Esophagus muscularis mucosa (tissue), 4 donors: ENCODE measurements at regions not wholly inside any gene's neighbourhood (a gene's known extent, or its start where the extent isn't known, plus 50 kb on each side); places are given as distances from the start of the nearest gene placed in this dataset.

Experiments used
- DNase-seq: peaks from one replicate; pipeline ENCODE4 v3.0.0-alpha.2; 2017; ENCODE audit errors: extremely low spot score
- H3K27ac ChIP-seq, 4 donors: fragments of 200-600 bp; sonication (generic); replicated peaks in 1 of 4; 1 replicate in 3 of 4; 2 replicates in 1 of 4; pipeline ENCODE4 v1.5.1; 2016 to 2019; ENCODE audit warnings: mild to moderate bottlenecking in 1 of 4
- H3K27me3 ChIP-seq, 4 donors: fragments of 200-600 bp; sonication (generic); one replicate each; pipeline versions ENCODE4 v1.5.1 to v1.6.0; 2016 to 2019
- H3K36me3 ChIP-seq, 4 donors: fragments of 200-600 bp; sonication (generic); one replicate each; pipeline ENCODE4 v1.5.1; 2016 to 2019
- H3K4me1 ChIP-seq, 4 donors: fragments of 200-600 bp; sonication (generic); one replicate each; pipeline ENCODE4 v1.5.1; 2016 to 2019
- H3K4me3 ChIP-seq, 4 donors: fragments of 200-600 bp; sonication (generic); 1 replicate in 2 of 4; 2 replicates in 2 of 4; pipeline ENCODE4 v1.5.1; 2016 to 2019; ENCODE audit warnings: mild to moderate bottlenecking in 4 of 4, moderate library complexity in 1 of 4
- H3K9me3 ChIP-seq, 4 donors: fragments of 200-600 bp; sonication (generic); 1 replicate in 3 of 4; 2 replicates in 1 of 4; pipeline ENCODE4 v1.5.1; 2016 to 2019
- CTCF ChIP-seq, 3 experiments: fragments of 200-600 bp in 2 of 3; fragments of 450-650 bp in 1 of 3; sonication (generic) in 2 of 3; IDR thresholded peaks; one replicate each; pipeline ENCODE4 v1.5.1; 2017 to 2019; ENCODE audit warnings: antibody characterized with exemption in 3 of 3, mild to moderate bottlenecking in 2 of 3, moderate library complexity in 1 of 3
- EP300 ChIP-seq: sonication (generic); formaldehyde crosslinking; IDR thresholded peaks from one replicate; pipeline ENCODE4 v1.6.1; 2017; ENCODE audit warnings: antibody characterized with exemption
- POLR2A ChIP-seq: fragments of 450-650 bp; IDR thresholded peaks from one replicate; pipeline ENCODE4 v1.6.1; 2017; ENCODE audit warnings: antibody characterized with exemption, moderate library complexity, mild to moderate bottlenecking, low read depth
- POLR2AphosphoS5 ChIP-seq, 2 donors: sonication (generic); formaldehyde crosslinking; IDR thresholded peaks; one replicate each; pipeline ENCODE4 v1.6.1; 2017; ENCODE audit warnings: antibody characterized with exemption in 2 of 2
- WGBS: methylation state at CpG from one replicate; pipeline ENCODE4 v1.1.5; 2018; 5-methylcytosine and 5-hydroxymethylcytosine counted together
- intact Hi-C: fragments of 100-400 bp; cut with DNase I; formaldehyde crosslinking; loops from one replicate; pipeline ENCODE4 v1.15.1; 2023

- H3K27me3 ChIP-seq = no peaks in the 10 kb centered on the region
- H3K9me3 ChIP-seq = peaks cover 0 to 11% (median 5%) of the 10 kb centered on the region in 4 donors
- 75% methylated on average over 6 of the region's 6 CpGs for WGBS
- TF ChIP-seq CTCF (IDR thresholded peaks at IDR 0.05) (no peak), POLR2AphosphoS5 (IDR thresholded peaks at IDR 0.05) (no peak), POLR2A (no peak), EP300 (no peak)
- DNase-seq = no peak
- intact Hi-C loops = no loop called here
- no peaks in the 10 kb centered on the region for H3K4me1 ChIP-seq
- H3K4me3 ChIP-seq = no peak overlapping the region
- no peak overlapping the region for H3K27ac ChIP-seq
- no peaks in the 10 kb centered on the region for H3K36me3 ChIP-seq
These were observed 56.4 kb upstream of the F13A1 start for GRCh38 chr6:6376845-6377244.

DNA sequence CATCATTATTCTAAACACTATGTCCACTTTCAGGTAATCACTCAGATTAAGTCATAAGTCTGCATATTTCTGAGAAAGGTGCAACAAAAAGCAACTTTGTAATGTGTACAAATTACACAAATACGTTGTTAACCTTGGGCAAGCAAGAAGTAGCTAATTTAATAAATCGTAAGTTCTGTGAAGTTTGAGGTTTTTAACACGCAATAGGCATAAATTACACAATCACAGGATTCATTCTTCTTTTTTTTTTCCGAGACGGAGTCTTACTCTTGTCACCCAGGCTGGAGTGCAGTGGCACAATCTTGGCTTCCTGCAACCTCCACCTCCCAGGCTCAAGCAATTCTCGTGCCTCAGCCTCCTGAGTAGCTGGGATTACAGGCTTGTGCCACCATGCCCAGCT is 57.2 kb upstream of the F13A1 start:
- no peak overlapping the region for H3K27ac ChIP-seq
- 76% methylated on average over 6 of the region's 6 CpGs for WGBS
- no peaks in the 10 kb centered on the region for H3K27me3 ChIP-seq
- H3K36me3 ChIP-seq = no peaks in the 10 kb centered on the region
- TF ChIP-seq EP300 (no peak), POLR2A (no peak), CTCF (IDR thresholded peaks at IDR 0.05) (no peak), POLR2AphosphoS5 (IDR thresholded peaks at IDR 0.05) (no peak)
- intact Hi-C loops = no loop called here
- H3K4me3 ChIP-seq = no peak overlapping the region
- no peaks in the 10 kb centered on the region for H3K4me1 ChIP-seq
- DNase-seq = no peak
- H3K9me3 ChIP-seq = peaks cover 0 to 11% (median 5%) of the 10 kb centered on the region in 4 donors

GRCh38 chr6:6379573-6379972 is 59.1 kb upstream of the F13A1 start:
- H3K4me1 ChIP-seq = no peaks in the 10 kb centered on the region
- no peak overlapping the region for H3K27ac ChIP-seq
- WGBS = 75% methylated on average over 5 of the region's 5 CpGs
- H3K36me3 ChIP-seq = no peaks in the 10 kb centered on the region
- no peak for DNase-seq
- no peak for TF ChIP-seq EP300
- no peak for TF ChIP-seq POLR2AphosphoS5 (IDR thresholded peaks at IDR 0.05)
- no peak for TF ChIP-seq POLR2A
- TF ChIP-seq CTCF (IDR thresholded peaks at IDR 0.05) = no peak
- intact Hi-C loops = no loop called here
- H3K4me3 ChIP-seq = no peak overlapping the region
- no peaks in the 10 kb centered on the region for H3K27me3 ChIP-seq
- H3K9me3 ChIP-seq = peaks cover 0 to 6% (median 1%) of the 10 kb centered on the region in 4 donors

DNA sequence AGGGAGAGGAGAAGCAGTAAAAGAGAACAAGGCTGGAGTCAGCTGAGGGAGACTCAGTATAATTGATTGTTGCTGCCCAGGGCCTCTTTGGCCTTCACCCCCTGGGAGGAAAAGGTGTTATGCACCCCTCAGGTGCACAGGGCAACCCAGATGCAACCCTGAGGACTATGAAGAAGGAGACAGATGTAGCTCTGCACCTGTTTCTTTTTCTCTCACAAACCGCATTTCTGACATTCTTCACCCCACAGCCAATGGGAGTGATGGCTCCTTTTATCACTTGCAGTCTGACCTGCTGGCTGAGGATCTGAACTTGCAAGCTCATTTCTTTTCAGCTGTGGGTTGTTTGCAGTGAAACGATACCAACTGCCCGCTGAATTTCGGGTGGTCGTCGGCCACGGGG is 64.1 kb upstream of the F13A1 start:
- no peaks in the 10 kb centered on the region for H3K27me3 ChIP-seq
- H3K4me3 ChIP-seq = no peak overlapping the region
- no peaks in the 10 kb centered on the region for H3K4me1 ChIP-seq
- H3K36me3 ChIP-seq = no peaks in the 10 kb centered on the region
- WGBS = 75% methylated on average over 7 of the region's 7 CpGs
- intact Hi-C loops = no loop called here
- H3K27ac ChIP-seq = no peak overlapping the region
- H3K9me3 ChIP-seq = no peaks in the 10 kb centered on the region
- no peak for DNase-seq
- no peak for TF ChIP-seq CTCF (IDR thresholded peaks at IDR 0.05)
- TF ChIP-seq POLR2A = no peak
- no peak for TF ChIP-seq EP300
- TF ChIP-seq POLR2AphosphoS5 (IDR thresholded peaks at IDR 0.05) = no peak

GRCh38 chr6:6386010-6386409 is 65.5 kb upstream of the F13A1 start:
- DNase-seq = no peak
- Histone ChIP-seq H3K27me3 (no peaks in the 10 kb centered on the region), H3K9me3 (no peaks in the 10 kb centered on the region), H3K36me3 (no peaks in the 10 kb centered on the region), H3K27ac (no peak overlapping the region), H3K4me1 (no peaks in the 10 kb centered on the region), H3K4me3 (no peak overlapping the region)
- TF ChIP-seq POLR2A = no peak
- TF ChIP-seq POLR2AphosphoS5 (IDR thresholded peaks at IDR 0.05) = no peak
- 44% methylated on average over 4 of the region's 4 CpGs for WGBS
- intact Hi-C loops = no loop called here
